MM.1S (cell line): ENCODE measurements at regions not wholly inside any gene's neighbourhood (a gene's known extent, or its start where the extent isn't known, plus 50 kb on each side); places are given as distances from the start of the nearest gene placed in this dataset.

ENCODE experiments used
- DNase-seq: peaks from one replicate; pipeline ENCODE4 v3.0.0-alpha.2; 2015
- H2AFZ ChIP-seq: fragments of 300-600 bp; sonication (generic); 2 replicates; pipeline ENCODE4 v1.6.0; 2016; ENCODE audit warnings: antibody characterized with exemption, low read length
- H3F3A ChIP-seq: fragments of 300-600 bp; sonication (generic); 2 replicates; pipeline ENCODE4 v1.6.1; 2016; ENCODE audit warnings: mild to moderate bottlenecking, antibody characterized with exemption, low read length, moderate library complexity, mixed read lengths; ENCODE audit not compliant: insufficient read depth
- H3K27ac ChIP-seq: fragments of 300-600 bp; sonication (generic); 2 replicates; pipeline ENCODE4 v1.5.1; 2016; ENCODE audit warnings: mild to moderate bottlenecking, low read length
- H3K27me3 ChIP-seq: fragments of 300-600 bp; sonication (generic); replicated peaks from 2 replicates; pipeline ENCODE4 v1.6.0; 2016; ENCODE audit warnings: low read length; ENCODE audit not compliant: insufficient read depth
- H3K36me3 ChIP-seq: fragments of 300-600 bp; sonication (generic); replicated peaks from 2 replicates; pipeline ENCODE4 v1.6.1; 2016; ENCODE audit warnings: mild to moderate bottlenecking, low read length, mixed read lengths; ENCODE audit not compliant: insufficient read depth
- H3K4me1 ChIP-seq: fragments of 300-600 bp; sonication (generic); 2 replicates; pipeline ENCODE4 v1.6.1; 2016; ENCODE audit warnings: low read length, mixed read lengths
- H3K4me2 ChIP-seq: fragments of 300-600 bp; sonication (generic); 2 replicates; pipeline ENCODE4 v1.6.0; 2016; ENCODE audit warnings: low read depth, low read length
- H3K4me3 ChIP-seq: fragments of 300-600 bp; sonication (generic); 2 replicates; pipeline ENCODE4 v1.5.1; 2016; ENCODE audit warnings: low read length, mixed read lengths
- H3K79me2 ChIP-seq: fragments of 300-600 bp; sonication (generic); 2 replicates; pipeline ENCODE4 v1.6.1; 2016; ENCODE audit warnings: mixed run types, low read length, mixed read lengths
- H3K9ac ChIP-seq: fragments of 300-600 bp; sonication (generic); 2 replicates; pipeline ENCODE4 v1.6.1; 2016; ENCODE audit warnings: low read length, mixed read lengths
- H3K9me2 ChIP-seq: fragments of 300-600 bp; sonication (generic); replicated peaks from 2 replicates; pipeline ENCODE4 v1.6.1; 2016; ENCODE audit warnings: mild to moderate bottlenecking, low read length, mixed read lengths; ENCODE audit not compliant: insufficient read depth
- H3K9me3 ChIP-seq: fragments of 300-600 bp; sonication (generic); replicated peaks from 2 replicates; pipeline ENCODE4 v1.6.1; 2016; ENCODE audit warnings: mild to moderate bottlenecking, low read length, mixed read lengths; ENCODE audit not compliant: insufficient read depth
- H4K20me1 ChIP-seq: fragments of 300-600 bp; sonication (generic); 2 replicates; pipeline ENCODE4 v1.6.1; 2016; ENCODE audit warnings: mild to moderate bottlenecking, low read length, moderate library complexity, mixed read lengths; ENCODE audit not compliant: insufficient read depth
- CTCF ChIP-seq: fragments of 300-600 bp; sonication (generic); IDR thresholded peaks from 2 replicates; pipeline ENCODE4 v1.5.1; 2016; ENCODE audit warnings: antibody characterized with exemption, low read length, mixed read lengths
- EZH2 ChIP-seq: fragments of 300-600 bp; sonication (generic); optimal IDR thresholded peaks from 2 replicates; pipeline ENCODE3; 2017; ENCODE audit warnings: low read depth, mild to moderate bottlenecking, antibody characterized with exemption, low read length, mixed read lengths
- EZH2phosphoT487 ChIP-seq: fragments of 300-600 bp; sonication (generic); IDR thresholded peaks from 2 replicates; pipeline ENCODE4 v1.6.1; 2018; ENCODE audit warnings: antibody characterized with exemption, low read length

- H2AFZ ChIP-seq = no peak overlapping the region
- H3K79me2 ChIP-seq = no peaks in the 10 kb centered on the region
- H3K9me3 ChIP-seq = no peaks in the 10 kb centered on the region
- H3K4me1 ChIP-seq = peaks cover 11% of the 10 kb centered on the region
- H4K20me1 ChIP-seq = no peaks in the 10 kb centered on the region
- no peaks in the 10 kb centered on the region for H3K36me3 ChIP-seq
- peaks cover 7% of the 10 kb centered on the region for H3F3A ChIP-seq
- no peak for TF ChIP-seq EZH2phosphoT487
- TF ChIP-seq EZH2 = no peak
- H3K9me2 ChIP-seq = no peaks in the 10 kb centered on the region
- no peak overlapping the region for H3K9ac ChIP-seq
- H3K4me3 ChIP-seq = no peak overlapping the region
- no peak for DNase-seq
- no peak overlapping the region for H3K27ac ChIP-seq
- no peaks in the 10 kb centered on the region for H3K27me3 ChIP-seq
- no peak overlapping the region for H3K4me2 ChIP-seq
Measured at GRCh38 chr9:96130970-96131369, 171.0 kb downstream of the HSD17B3 start.

GRCh38 chr9:96129747-96130146, 172.2 kb downstream of the HSD17B3 start:
- H3K4me1 ChIP-seq = 0 out of 2 replicates have a peak, but pooled peaks cover under 1% of the 10 kb centered on the region
- H3K27ac ChIP-seq = no peak overlapping the region

GRCh38 chr9:96128880-96129279, 173.1 kb downstream of the HSD17B3 start:
- Histone ChIP-seq H3K36me3 (no peaks in the 10 kb centered on the region), H3F3A (no peaks in the 10 kb centered on the region), H3K79me2 (no peaks in the 10 kb centered on the region), H3K27ac (no peak overlapping the region), H3K4me1 (peaks cover 5% of the 10 kb centered on the region; the same call in 1 of the 2 replicates), H2AFZ (no peak overlapping the region), H3K9ac (no peak overlapping the region), H3K4me2 (no peak overlapping the region), H3K27me3 (no peaks in the 10 kb centered on the region), H3K9me2 (no peaks in the 10 kb centered on the region), H3K9me3 (no peaks in the 10 kb centered on the region), H3K4me3 (no peak overlapping the region), H4K20me1 (no peaks in the 10 kb centered on the region)
- DNase-seq = no peak
- TF ChIP-seq EZH2 (no peak), CTCF (no peak), EZH2phosphoT487 (no peak)

More at GRCh38 chr9:96129747-96130146, 172.2 kb downstream of the HSD17B3 start:
- Histone ChIP-seq H3K79me2 (no peaks in the 10 kb centered on the region), H3K27me3 (no peaks in the 10 kb centered on the region), H3F3A (no peaks in the 10 kb centered on the region), H3K9me3 (no peaks in the 10 kb centered on the region), H3K9ac (no peak overlapping the region), H3K36me3 (no peaks in the 10 kb centered on the region), H3K4me2 (no peak overlapping the region), H3K9me2 (no peaks in the 10 kb centered on the region), H3K4me3 (no peak overlapping the region), H4K20me1 (no peaks in the 10 kb centered on the region), H2AFZ (no peak overlapping the region)
- no peak for TF ChIP-seq EZH2phosphoT487
- no peak for TF ChIP-seq CTCF
- TF ChIP-seq EZH2 = no peak
- DNase-seq = no peak

- H3K4me3 ChIP-seq = no peak overlapping the region
- H3K4me2 ChIP-seq = no peak overlapping the region
- H3K27me3 ChIP-seq = no peaks in the 10 kb centered on the region
- H3K4me1 ChIP-seq = peaks cover 5% of the 10 kb centered on the region; the same call in 1 of the 2 replicates
- no peaks in the 10 kb centered on the region for H3K9me2 ChIP-seq
- no peaks in the 10 kb centered on the region for H4K20me1 ChIP-seq
- DNase-seq = no peak
- TF ChIP-seq EZH2 (no peak), EZH2phosphoT487 (no peak), CTCF (no peak)
- H3K36me3 ChIP-seq = no peaks in the 10 kb centered on the region
- no peak overlapping the region for H3K27ac ChIP-seq
- H3K79me2 ChIP-seq = no peaks in the 10 kb centered on the region
- H3K9me3 ChIP-seq = no peaks in the 10 kb centered on the region
- H3K9ac ChIP-seq = no peak overlapping the region
- no peaks in the 10 kb centered on the region for H3F3A ChIP-seq
- H2AFZ ChIP-seq = no peak overlapping the region
Measured at GRCh38 chr9:96126321-96126881, 175.6 kb downstream of the HSD17B3 start.
